HFF-Myc (cell line): ENCODE measurements at regions not wholly inside any gene's neighbourhood (a gene's known extent, or its start where the extent isn't known, plus 50 kb on each side); places are given as distances from the start of the nearest gene placed in this dataset.

Experiments
- DNase-seq: peaks from one replicate; pipeline ENCODE4 v3.0.0-alpha.2; 2011; ENCODE audit warnings: low read depth; ENCODE audit errors: extremely low read depth
- H3K4me3 ChIP-seq: replicated peaks from 2 replicates; pipeline ENCODE4 v1.5.1; 2011; ENCODE audit warnings: low read depth, mild to moderate bottlenecking, control low read depth, low read length
- TF ChIP-seq, protein P1 (sequence below): IDR thresholded peaks from 2 replicates; pipeline ENCODE4 v1.5.1; 2012; ENCODE audit warnings: mild to moderate bottlenecking, low read depth, low read length, control low read depth; ENCODE audit errors: missing control alignments

DNA sequence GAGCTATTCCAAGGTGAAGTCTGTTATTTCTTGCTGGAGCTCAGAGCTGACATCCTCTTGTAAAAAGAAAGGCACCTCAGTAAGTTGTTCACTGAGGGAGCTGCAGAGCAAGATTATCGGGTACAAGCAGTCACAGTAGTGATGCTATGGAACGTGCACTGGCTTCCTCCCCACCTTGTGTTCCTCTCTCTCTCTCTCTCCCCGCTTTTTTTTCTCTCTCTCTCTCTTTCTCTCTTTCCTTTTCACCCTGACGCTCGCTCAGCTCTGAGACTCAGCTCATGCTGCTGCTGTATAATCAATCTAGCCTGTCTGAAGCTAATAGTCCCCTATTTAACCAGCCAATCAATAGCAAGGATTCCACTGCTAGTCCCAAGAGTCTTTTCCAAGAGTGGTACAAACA, 587.6 kb upstream of the CDH18 start:
- DNase-seq, result no peak
- no peak overlapping the region for H3K4me3 ChIP-seq
- TF ChIP-seq, protein P1, sequence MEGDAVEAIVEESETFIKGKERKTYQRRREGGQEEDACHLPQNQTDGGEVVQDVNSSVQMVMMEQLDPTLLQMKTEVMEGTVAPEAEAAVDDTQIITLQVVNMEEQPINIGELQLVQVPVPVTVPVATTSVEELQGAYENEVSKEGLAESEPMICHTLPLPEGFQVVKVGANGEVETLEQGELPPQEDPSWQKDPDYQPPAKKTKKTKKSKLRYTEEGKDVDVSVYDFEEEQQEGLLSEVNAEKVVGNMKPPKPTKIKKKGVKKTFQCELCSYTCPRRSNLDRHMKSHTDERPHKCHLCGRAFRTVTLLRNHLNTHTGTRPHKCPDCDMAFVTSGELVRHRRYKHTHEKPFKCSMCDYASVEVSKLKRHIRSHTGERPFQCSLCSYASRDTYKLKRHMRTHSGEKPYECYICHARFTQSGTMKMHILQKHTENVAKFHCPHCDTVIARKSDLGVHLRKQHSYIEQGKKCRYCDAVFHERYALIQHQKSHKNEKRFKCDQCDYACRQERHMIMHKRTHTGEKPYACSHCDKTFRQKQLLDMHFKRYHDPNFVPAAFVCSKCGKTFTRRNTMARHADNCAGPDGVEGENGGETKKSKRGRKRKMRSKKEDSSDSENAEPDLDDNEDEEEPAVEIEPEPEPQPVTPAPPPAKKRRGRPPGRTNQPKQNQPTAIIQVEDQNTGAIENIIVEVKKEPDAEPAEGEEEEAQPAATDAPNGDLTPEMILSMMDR, result no peak

DNA sequence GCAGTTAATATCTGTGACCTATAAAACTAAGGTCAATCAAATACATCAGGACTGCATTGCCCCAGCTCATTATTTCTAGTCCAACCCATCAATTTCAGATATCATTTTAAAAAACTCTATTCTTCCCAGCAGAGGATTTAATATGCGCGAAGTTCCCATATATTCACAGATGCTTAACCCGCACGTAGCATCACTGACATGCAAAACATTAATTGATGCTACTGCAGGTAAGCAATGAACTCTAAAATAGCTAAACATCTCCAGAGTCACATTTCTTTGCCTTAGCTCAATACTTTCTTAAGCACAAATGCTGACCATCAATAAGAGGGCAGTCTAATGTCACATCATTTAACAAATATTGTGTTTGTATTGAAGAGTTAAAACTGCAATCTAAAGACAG, 586.6 kb upstream of the CDH18 start:
- DNase-seq, result no peak
- TF ChIP-seq, protein P1, result no peak
- H3K4me3 ChIP-seq, result no peak overlapping the region

DNA sequence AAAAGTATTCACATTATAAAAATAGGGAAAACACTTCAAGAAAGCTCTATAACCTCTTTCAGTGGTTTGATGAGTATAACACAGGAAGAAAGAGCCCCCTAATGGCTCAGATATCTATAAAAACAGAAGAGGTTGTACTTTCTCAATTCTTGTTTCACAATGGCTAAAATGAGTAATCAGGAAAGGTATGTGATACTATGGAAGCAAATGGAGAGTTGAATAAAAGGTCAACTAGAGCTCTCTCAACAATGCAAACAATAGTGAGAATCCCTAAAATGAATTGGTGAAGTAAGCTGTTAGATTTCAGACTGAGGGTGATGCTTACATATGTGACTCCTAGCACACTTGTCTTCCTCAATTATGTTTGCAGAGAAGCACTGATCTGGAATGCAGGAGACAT, 584.6 kb upstream of the CDH18 start:
- no peak overlapping the region for H3K4me3 ChIP-seq
- DNase-seq, result no peak
- TF ChIP-seq, protein P1, result no peak

DNA sequence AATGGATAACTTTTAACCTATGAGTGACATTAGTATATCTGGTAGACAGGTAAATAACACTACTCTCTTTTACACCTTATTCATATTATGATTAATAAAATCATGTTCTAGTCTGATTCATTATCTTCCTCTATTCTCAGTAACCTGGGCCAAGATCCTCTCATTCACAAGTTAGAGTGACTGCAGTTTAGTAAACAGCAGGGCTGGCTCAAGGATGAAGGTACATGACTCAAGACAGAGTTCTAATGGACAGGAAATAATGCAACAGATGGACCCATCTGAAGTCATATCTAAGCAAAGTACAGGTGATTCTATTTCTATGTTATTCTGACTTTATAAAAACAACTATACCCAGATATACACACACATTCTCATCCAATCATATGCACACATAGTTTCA, 582.5 kb upstream of the CDH18 start:
- no peak overlapping the region for H3K4me3 ChIP-seq
- TF ChIP-seq, protein P1, result no peak
- no peak for DNase-seq

DNA sequence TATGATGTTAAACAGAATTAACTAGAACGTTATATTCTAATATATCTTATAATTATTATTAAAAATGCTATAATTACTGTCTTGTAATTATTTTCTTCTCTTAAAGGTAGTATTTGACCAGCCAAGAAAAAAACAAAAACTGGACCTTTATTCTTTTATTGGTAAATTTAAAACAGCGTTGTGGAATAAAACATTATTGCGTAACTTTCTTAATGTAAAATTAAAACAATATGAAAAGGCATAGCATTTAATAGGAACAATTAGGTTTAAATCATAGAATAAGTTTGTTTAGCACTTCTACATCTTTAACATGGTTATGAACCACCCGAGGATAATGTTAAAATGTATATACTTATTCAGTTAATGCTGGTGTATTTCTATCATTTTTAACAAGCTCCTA, 574.5 kb upstream of the CDH18 start:
- H3K4me3 ChIP-seq, result no peak overlapping the region
- no peak for DNase-seq
- TF ChIP-seq, protein P1, result no peak

DNA sequence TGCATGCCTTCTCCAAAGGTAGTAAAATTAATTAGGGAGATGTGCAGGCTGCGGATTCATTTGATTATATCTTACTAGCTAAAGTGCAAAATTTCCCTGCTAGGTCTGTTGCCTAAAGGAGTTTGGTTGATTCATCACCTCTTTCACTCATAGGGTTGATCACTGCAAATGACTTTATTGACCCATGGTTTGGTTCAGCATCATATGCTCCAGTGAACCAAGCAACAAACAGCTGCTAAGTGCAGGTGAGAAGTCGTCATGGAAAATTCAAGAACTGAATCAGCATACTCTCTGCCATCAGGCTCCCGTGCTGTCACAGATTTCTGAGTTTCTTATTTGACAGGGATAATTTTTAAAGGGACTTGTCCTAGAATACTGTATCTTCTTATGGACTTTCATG, 571.8 kb upstream of the CDH18 start:
- no peak for DNase-seq
- no peak overlapping the region for H3K4me3 ChIP-seq
- TF ChIP-seq, protein P1, result no peak

DNA sequence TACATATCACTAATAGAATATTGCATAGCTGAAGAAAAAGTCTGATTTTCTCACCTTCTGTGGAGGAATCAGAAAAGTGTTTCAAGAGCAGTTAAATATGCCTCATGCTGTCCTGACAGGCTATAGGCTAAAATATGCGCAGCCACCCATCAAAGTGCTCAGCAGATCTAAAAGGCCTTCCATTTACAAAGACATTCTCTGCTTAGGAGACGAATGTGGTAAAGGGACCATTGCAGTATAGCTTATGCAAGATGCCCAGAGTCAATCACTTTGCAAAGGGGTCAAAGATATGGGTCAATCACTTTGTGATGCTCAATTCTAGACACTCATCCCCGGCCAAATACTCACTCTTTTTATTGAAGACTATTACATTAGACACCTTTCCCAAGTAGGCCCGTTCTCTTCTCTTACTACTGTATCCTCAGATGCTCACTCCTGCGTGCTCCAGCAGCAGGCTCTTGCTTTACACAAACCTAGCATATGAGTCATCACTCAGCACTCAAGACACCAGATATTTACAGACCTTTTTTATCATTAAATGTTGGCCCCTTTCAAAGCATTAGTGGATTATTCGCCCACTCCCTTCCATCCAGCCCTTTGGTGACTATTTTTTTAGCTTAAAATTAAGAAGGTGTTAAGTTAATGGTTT, 568.2 kb upstream of the CDH18 start:
- H3K4me3 ChIP-seq, result no peak overlapping the region
- TF ChIP-seq, protein P1, result no peak
- DNase-seq, result no peak
